ENCODE measurements at regions not wholly inside any gene's neighbourhood (a gene's known extent, or its start where the extent isn't known, plus 50 kb on each side); places are given as distances from the start of the nearest gene placed in this dataset.

GRCh38 chr5:143471666-143472464, 68.4 kb upstream of the NR3C1 start:
- no peak for TF ChIP-seq FOXP2 (optimal IDR thresholded peaks at IDR 0.05; ENCODE audit: control extremely low read depth, extremely low read length, insufficient read depth)
- no peak for TF ChIP-seq EZH2 (IDR thresholded peaks at IDR 0.05)
- no peak for TF ChIP-seq POLR2AphosphoS5 (IDR thresholded peaks at IDR 0.05; ENCODE audit: borderline replicate concordance, low read depth, low read length)

Measured in SK-N-MC (cell line).